ENCODE measurements at regions not wholly inside any gene's neighbourhood (a gene's known extent, or its start where the extent isn't known, plus 50 kb on each side); places are given as distances from the start of the nearest gene placed in this dataset.

DNA sequence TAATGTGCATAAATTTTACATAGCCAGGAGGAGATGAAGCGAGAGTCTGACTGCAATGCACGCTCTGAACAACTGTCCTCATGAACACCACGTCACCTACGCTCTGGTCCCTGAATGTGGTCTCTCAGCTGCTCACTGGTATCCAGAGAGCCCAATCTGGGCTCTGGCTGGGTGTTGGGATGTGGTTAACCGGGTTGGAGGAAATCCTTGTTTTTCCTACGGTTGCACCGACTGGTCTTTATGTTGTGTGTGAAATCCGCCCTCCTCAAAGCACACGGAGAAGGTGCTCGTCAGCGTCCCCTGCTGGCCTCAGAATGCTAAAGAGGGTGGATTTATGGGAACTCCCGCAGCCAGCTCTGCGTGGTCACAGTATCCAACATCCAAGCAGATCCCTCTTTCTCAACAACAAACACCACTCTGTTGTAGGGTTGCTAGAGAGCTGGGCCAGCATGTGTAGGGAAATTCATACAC is 51.8 kb upstream of the FAM89A start:
- TF ChIP-seq CBX5 (IDR thresholded peaks at IDR 0.05; ENCODE audit: low read depth, low read length) (no peak), CREB1 (IDR thresholded peaks at IDR 0.05) (no peak)
